ENCODE measurements at regions not wholly inside any gene's neighbourhood (a gene's known extent, or its start where the extent isn't known, plus 50 kb on each side); places are given as distances from the start of the nearest gene placed in this dataset.

GRCh38 chr1:115499253-115499652, 142.5 kb upstream of the VANGL1 start:
- TF ChIP-seq POLR2A (IDR thresholded peaks at IDR 0.05; ENCODE audit: low read length) (no peak), GATA1 (IDR thresholded peaks at IDR 0.05; ENCODE audit: low read depth, low read length) (no peak)

Measured in erythroblast (primary cell).